ENCODE measurements at regions not wholly inside any gene's neighbourhood (a gene's known extent, or its start where the extent isn't known, plus 50 kb on each side); places are given as distances from the start of the nearest gene placed in this dataset.
A peak's percentile ranks its signal among the peaks of the same experiment; 100 is the strongest.

- no peaks in the 10 kb centered on the region for H3K27me3 ChIP-seq (ENCODE audit: control insufficient read depth, insufficient read depth, low read length)
- no peak overlapping the region for H3K4me3 ChIP-seq (ENCODE audit: low read depth, low read length)
- no peaks in the 10 kb centered on the region for H3K36me3 ChIP-seq (ENCODE audit: control insufficient read depth, insufficient read depth, low read length)
- TF ChIP-seq CTCF (IDR thresholded peaks at IDR 0.05; ENCODE audit: insufficient read depth, low read length, poor library complexity, severe bottlenecking) = no peak
- DNase-seq (ENCODE audit: low read depth) = no peak
Observed at GRCh38 chr4:35933901-35934300, 310.4 kb downstream of the ARAP2 start.

GRCh38 chr4:35934320-35934981 is 309.9 kb downstream of the ARAP2 start:
- no peaks in the 10 kb centered on the region for H3K27me3 ChIP-seq (ENCODE audit: control insufficient read depth, insufficient read depth, low read length)
- no peak overlapping the region for H3K4me3 ChIP-seq (ENCODE audit: low read depth, low read length)
- no peak for DNase-seq (ENCODE audit: low read depth)
- no peaks in the 10 kb centered on the region for H3K36me3 ChIP-seq (ENCODE audit: control insufficient read depth, insufficient read depth, low read length)
- TF ChIP-seq CTCF (IDR thresholded peaks at IDR 0.05; ENCODE audit: insufficient read depth, low read length, poor library complexity, severe bottlenecking) = peak; percentile 40

GRCh38 chr4:35938936-35939335 is 305.4 kb downstream of the ARAP2 start:
- no peaks in the 10 kb centered on the region for H3K36me3 ChIP-seq (ENCODE audit: control insufficient read depth, insufficient read depth, low read length)
- no peaks in the 10 kb centered on the region for H3K27me3 ChIP-seq (ENCODE audit: control insufficient read depth, insufficient read depth, low read length)
- H3K4me3 ChIP-seq (ENCODE audit: low read depth, low read length) = no peak overlapping the region
- no peak for TF ChIP-seq CTCF (IDR thresholded peaks at IDR 0.05; ENCODE audit: insufficient read depth, low read length, poor library complexity, severe bottlenecking)
- no peak for DNase-seq (ENCODE audit: low read depth)

GRCh38 chr4:35939751-35940150 is 304.6 kb downstream of the ARAP2 start:
- no peak for TF ChIP-seq CTCF (IDR thresholded peaks at IDR 0.05; ENCODE audit: insufficient read depth, low read length, poor library complexity, severe bottlenecking)
- Histone ChIP-seq H3K36me3 (ENCODE audit: control insufficient read depth, insufficient read depth, low read length) (no peaks in the 10 kb centered on the region), H3K4me3 (ENCODE audit: low read depth, low read length) (no peak overlapping the region), H3K27me3 (ENCODE audit: control insufficient read depth, insufficient read depth, low read length) (no peaks in the 10 kb centered on the region)
- no peak for DNase-seq (ENCODE audit: low read depth)

- DNase-seq (ENCODE audit: low read depth) = no peak
- H3K4me3 ChIP-seq (ENCODE audit: low read depth, low read length) = no peak overlapping the region
- no peaks in the 10 kb centered on the region for H3K36me3 ChIP-seq (ENCODE audit: control insufficient read depth, insufficient read depth, low read length)
- no peaks in the 10 kb centered on the region for H3K27me3 ChIP-seq (ENCODE audit: control insufficient read depth, insufficient read depth, low read length)
- TF ChIP-seq CTCF (IDR thresholded peaks at IDR 0.05; ENCODE audit: insufficient read depth, low read length, poor library complexity, severe bottlenecking) = no peak
Observed at GRCh38 chr4:35942092-35942491, 302.2 kb downstream of the ARAP2 start.

GRCh38 chr4:35943606-35944005 is 300.7 kb downstream of the ARAP2 start:
- H3K36me3 ChIP-seq (ENCODE audit: control insufficient read depth, insufficient read depth, low read length) = no peaks in the 10 kb centered on the region
- H3K27me3 ChIP-seq (ENCODE audit: control insufficient read depth, insufficient read depth, low read length) = no peaks in the 10 kb centered on the region
- H3K4me3 ChIP-seq (ENCODE audit: low read depth, low read length) = no peak overlapping the region
- TF ChIP-seq CTCF (IDR thresholded peaks at IDR 0.05; ENCODE audit: insufficient read depth, low read length, poor library complexity, severe bottlenecking) = no peak
- DNase-seq (ENCODE audit: low read depth) = no peak

Data from kidney epithelial cell (primary cell).